IMR-90 (cell line): ENCODE measurements at regions not wholly inside any gene's neighbourhood (a gene's known extent, or its start where the extent isn't known, plus 50 kb on each side); places are given as distances from the start of the nearest gene placed in this dataset.

Experiments used
- ATAC-seq: fragments of 200-7000 bp; cut with Tn5 transposase; 2 replicates; pipeline ENCODE4 v1.9.1; 2020; ENCODE audit warnings: low read depth, mild to moderate bottlenecking, moderate library complexity
- BruUV-seq: library from RNA; stranded (reverse); fragments of 400-500 nt; replicated peaks from 2 replicates; lab custom pipeline; 2021; lab: Mats Ljungman, UMichigan
- CTCF ChIA-PET: fragments of 300-600 bp; formaldehyde crosslinking; extraction: SDS; loops from one replicate; lab custom pipeline; 2021; ENCODE audit warnings: antibody characterized with exemption; lab: Yijun Ruan, JAX
- POLR2A ChIA-PET: fragments of 300-600 bp; sonication (Branson Sonifier 250); formaldehyde crosslinking; loops from one replicate; lab custom pipeline; 2022; ENCODE audit warnings: antibody characterized with exemption; ENCODE audit not compliant: unreplicated experiment; lab: Charles Lee
- DNase-seq: peaks from one replicate; pipeline ENCODE4 v3.0.0; 2013
- H2AFZ ChIP-seq: replicated peaks from 2 replicates; pipeline ENCODE3; 2013; ENCODE audit warnings: low read length, mild to moderate bottlenecking; ENCODE audit not compliant: poor library complexity
- H2AK5ac ChIP-seq: 2 replicates; pipeline ENCODE4 v1.6.1; 2013; ENCODE audit warnings: low read depth, low read length, inconsistent platforms
- H2AK9ac ChIP-seq: replicated peaks from 2 replicates; pipeline ENCODE3; 2013; ENCODE audit warnings: mild to moderate bottlenecking, low read depth, low read length, moderate library complexity; ENCODE audit not compliant: poor library complexity
- H2BK120ac ChIP-seq: 2 replicates; pipeline ENCODE4 v1.6.1; 2013; ENCODE audit warnings: low read depth, low read length, inconsistent platforms
- H2BK15ac ChIP-seq: 3 replicates; pipeline ENCODE4 v1.6.1; 2013; ENCODE audit warnings: low read depth, low read length, inconsistent platforms
- H2BK20ac ChIP-seq: 2 replicates; pipeline ENCODE4 v1.6.1; 2013; ENCODE audit warnings: low read depth, mild to moderate bottlenecking, inconsistent platforms, low read length, moderate library complexity
- H2BK5ac ChIP-seq: 2 replicates; pipeline ENCODE4 v1.6.1; 2013; ENCODE audit warnings: mild to moderate bottlenecking, low read depth, low read length, inconsistent platforms; ENCODE audit not compliant: poor library complexity, severe bottlenecking
- H3K14ac ChIP-seq: replicated peaks from 2 replicates; pipeline ENCODE4 v1.6.1; 2013; ENCODE audit warnings: low read depth, low read length, inconsistent platforms
- H3K18ac ChIP-seq: 2 replicates; pipeline ENCODE4 v1.6.1; 2013; ENCODE audit warnings: low read depth, low read length, control low read depth
- H3K23ac ChIP-seq: 2 replicates; pipeline ENCODE4 v1.6.1; 2013; ENCODE audit warnings: low read depth, low read length, inconsistent platforms
- H3K27ac ChIP-seq: 2 replicates; pipeline ENCODE4 v1.5.1; 2013; ENCODE audit warnings: mild to moderate bottlenecking, control low read depth, low read length; ENCODE audit not compliant: insufficient read depth
- H3K27me3 ChIP-seq: 2 replicates; pipeline ENCODE4 v1.6.1; 2013; ENCODE audit warnings: low read length; ENCODE audit not compliant: control insufficient read depth, insufficient read depth
- H3K36me3 ChIP-seq: 2 replicates; pipeline ENCODE4 v1.6.1; 2013; ENCODE audit warnings: low read length, mixed read lengths; ENCODE audit not compliant: control insufficient read depth, insufficient read depth
- H3K4ac ChIP-seq: 2 replicates; pipeline ENCODE4 v1.6.1; 2013; ENCODE audit warnings: low read depth, low read length, inconsistent platforms
- H3K4me1 ChIP-seq: 2 replicates; pipeline ENCODE4 v1.6.1; 2013; ENCODE audit warnings: low read length, mixed read lengths; ENCODE audit not compliant: control insufficient read depth, insufficient read depth
- H3K4me2 ChIP-seq: 2 replicates; pipeline ENCODE4 v1.6.1; 2013; ENCODE audit warnings: low read depth, mild to moderate bottlenecking, control low read depth, low read length, moderate library complexity
- H3K4me3 ChIP-seq: 2 replicates; pipeline ENCODE4 v1.5.1; 2013; ENCODE audit warnings: low read depth, mild to moderate bottlenecking, control low read depth, low read length, moderate library complexity; ENCODE audit not compliant: insufficient read depth
- H3K56ac ChIP-seq: 2 replicates; pipeline ENCODE4 v1.6.1; 2013; ENCODE audit warnings: low read length, inconsistent platforms; ENCODE audit not compliant: insufficient read depth; ENCODE audit errors: extremely low read depth
- H3K79me1 ChIP-seq, 2 experiments: 2 replicates each; pipeline ENCODE4 v1.6.1; 2013; ENCODE audit warnings: low read length in 2 of 2, inconsistent platforms in 1 of 2, low read depth in 1 of 2
- H3K9ac ChIP-seq: 2 replicates; pipeline ENCODE4 v1.6.1; 2013; ENCODE audit warnings: low read depth, low read length, control low read depth
- H3K9me1 ChIP-seq: 2 replicates; pipeline ENCODE4 v1.6.1; 2013; ENCODE audit warnings: low read length, inconsistent platforms; ENCODE audit not compliant: insufficient read depth
- H3K9me3 ChIP-seq: 2 replicates; pipeline ENCODE4 v1.6.1; 2013; ENCODE audit warnings: low read length; ENCODE audit not compliant: control insufficient read depth, insufficient read depth
- H4K20me1 ChIP-seq: 2 replicates; pipeline ENCODE4 v1.6.1; 2013; ENCODE audit warnings: low read length, inconsistent platforms; ENCODE audit not compliant: insufficient read depth
- H4K5ac ChIP-seq: 2 replicates; pipeline ENCODE4 v1.6.1; 2013; ENCODE audit warnings: mild to moderate bottlenecking, low read depth, low read length, control low read depth
- H4K8ac ChIP-seq, 2 experiments: 2 replicates each; pipeline ENCODE4 v1.6.1; 2013; ENCODE audit warnings: low read depth in 2 of 2, low read length in 2 of 2, control low read depth in 1 of 2, inconsistent platforms in 1 of 2
- H4K91ac ChIP-seq: 2 replicates; pipeline ENCODE4 v1.6.1; 2013; ENCODE audit warnings: low read depth, low read length, inconsistent platforms; ENCODE audit not compliant: insufficient read depth
- BHLHE40 ChIP-seq: fragments of 150-350 bp; IDR thresholded peaks from 2 replicates; pipeline ENCODE4 v1.6.1; 2016; ENCODE audit warnings: mild to moderate bottlenecking, low read depth, low read length
- CEBPB ChIP-seq: IDR thresholded peaks from 2 replicates; pipeline ENCODE4 v1.6.1; 2012; ENCODE audit warnings: low read depth, low read length, improper control_type of control experiment
- CHD1 ChIP-seq: IDR thresholded peaks from 2 replicates; pipeline ENCODE4 v1.6.1; 2012; ENCODE audit warnings: low read depth, low read length, improper control_type of control experiment
- CTCF ChIP-seq: conservative IDR thresholded peaks from 2 replicates; pipeline ENCODE4 v1.5.1; 2012; ENCODE audit warnings: mild to moderate bottlenecking, low read depth, low read length, improper control_type of control experiment
- ELK1 ChIP-seq: fragments of 150-350 bp; IDR thresholded peaks from 2 replicates; pipeline ENCODE4 v1.6.1; 2016; ENCODE audit warnings: low read depth, mild to moderate bottlenecking, low read length, moderate library complexity, borderline replicate concordance
- FOS ChIP-seq: fragments of 150-350 bp; IDR thresholded peaks from 2 replicates; pipeline ENCODE4 v1.6.1; 2016; ENCODE audit warnings: low read depth, low read length
- MAFK ChIP-seq: IDR thresholded peaks from 2 replicates; pipeline ENCODE4 v1.6.1; 2012; ENCODE audit warnings: low read depth, low read length, improper control_type of control experiment
- MAZ ChIP-seq: IDR thresholded peaks from 2 replicates; pipeline ENCODE4 v1.6.1; 2012; ENCODE audit warnings: low read depth, mild to moderate bottlenecking, low read length, improper control_type of control experiment, moderate library complexity, borderline replicate concordance
- MXI1 ChIP-seq: IDR thresholded peaks from 2 replicates; pipeline ENCODE4 v1.6.1; 2012; ENCODE audit warnings: low read depth, mild to moderate bottlenecking, low read length, moderate library complexity, borderline replicate concordance
- NFE2L2 ChIP-seq: fragments of 150-350 bp; IDR thresholded peaks from 2 replicates; pipeline ENCODE4 v1.6.1; 2016; ENCODE audit warnings: low read depth, mild to moderate bottlenecking, low read length
- POLR2A ChIP-seq: IDR thresholded peaks from 2 replicates; pipeline ENCODE4 v1.6.1; 2012; ENCODE audit warnings: mild to moderate bottlenecking, low read depth, low read length
- RAD21 ChIP-seq: IDR thresholded peaks from 2 replicates; pipeline ENCODE4 v1.6.1; 2012; ENCODE audit warnings: low read length, improper control_type of control experiment
- RCOR1 ChIP-seq: IDR thresholded peaks from 2 replicates; pipeline ENCODE4 v1.6.1; 2012; ENCODE audit warnings: mild to moderate bottlenecking, low read length, improper control_type of control experiment; ENCODE audit not compliant: insufficient replicate concordance
- RFX5 ChIP-seq: IDR thresholded peaks from 2 replicates; pipeline ENCODE4 v1.8.0; 2012; ENCODE audit warnings: low read depth, mild to moderate bottlenecking, low read length, moderate library complexity
- SMC3 ChIP-seq: fragments of 150-350 bp; IDR thresholded peaks from 2 replicates; pipeline ENCODE4 v1.6.1; 2016; ENCODE audit warnings: low read depth, mild to moderate bottlenecking, antibody characterized with exemption, low read length, moderate library complexity
- USF2 ChIP-seq: fragments of 150-350 bp; IDR thresholded peaks from 2 replicates; pipeline ENCODE4 v1.6.1; 2017; ENCODE audit warnings: mild to moderate bottlenecking, antibody characterized with exemption, low read length, low read depth
- dilution Hi-C: fragments of 300-500 bp; cut with HindIII; formaldehyde crosslinking; loops from one replicate; pipeline ENCODE4 v1.14.3; 2018; ENCODE audit warnings: low sequenced_read_pairs; ENCODE audit not compliant: unreplicated experiment
- in situ Hi-C: fragments of 300-500 bp; cut with MboI; formaldehyde crosslinking; loops from 3 replicates; pipeline ENCODE4 v1.14.3; 2019; ENCODE audit warnings: low sequenced_read_pairs, inconsistent platforms, mixed read lengths
- intact Hi-C: fragments of 100-400 bp; cut with micrococcal nuclease; formaldehyde crosslinking; loops from 2 replicates; pipeline ENCODE4 v1.10.0; 2022

- Histone ChIP-seq H3K9ac (no peak overlapping the region), H4K20me1 (no peaks in the 10 kb centered on the region), H3K9me3 (no peaks in the 10 kb centered on the region), H4K5ac (no peak overlapping the region), H2AK5ac (no peak overlapping the region), H3K27ac (no peak overlapping the region), H3K18ac (no peak overlapping the region), H2BK120ac (no peak overlapping the region), H3K27me3 (no peaks in the 10 kb centered on the region), H3K9me1 (no peaks in the 10 kb centered on the region), H2BK15ac (no peak overlapping the region), H3K4me3 (no peak overlapping the region), H3K56ac (no peak overlapping the region), H3K4me2 (no peak overlapping the region), H3K36me3 (no peaks in the 10 kb centered on the region), H2AK9ac (no peak overlapping the region), H2BK5ac (no peak overlapping the region), H3K4ac (no peak overlapping the region), H2AFZ (no peak overlapping the region), H3K23ac (no peak overlapping the region), H3K14ac (no peak overlapping the region), H4K8ac (no peak overlapping the region), H3K79me1 (no peaks in the 10 kb centered on the region), H2BK20ac (no peak overlapping the region), H4K91ac (no peak overlapping the region), H3K4me1 (no peaks in the 10 kb centered on the region)
- CTCF ChIA-PET: no interaction called here
- POLR2A ChIA-PET: no interaction called here
- in situ Hi-C loops (no loop called here), intact Hi-C loops (no loop called here), dilution Hi-C loops (no loop called here)
- DNase-seq (no peak), ATAC-seq (no peak)
- no TSS peak for BruUV-seq
- TF ChIP-seq RAD21 (no peak), POLR2A (no peak), RFX5 (no peak), SMC3 (no peak), USF2 (no peak), CHD1 (no peak), BHLHE40 (no peak), CEBPB (no peak), CTCF (no peak), ELK1 (no peak), NFE2L2 (no peak), FOS (no peak), RCOR1 (no peak), MXI1 (no peak), MAFK (no peak), MAZ (no peak)
Observed at GRCh38 chr14:84806181-84806580, 723.8 kb upstream of the FLRT2 start.
